GM21423 (cell line): ENCODE measurements at regions not wholly inside any gene's neighbourhood (a gene's known extent, or its start where the extent isn't known, plus 50 kb on each side); places are given as distances from the start of the nearest gene placed in this dataset.

Source experiments
- ATAC-seq: cut with Tn5 transposase; IDR thresholded peaks from one replicate; pipeline ENCODE4 v1.9.1; 2021; ENCODE audit warnings: mild to moderate bottlenecking, moderate library complexity; ENCODE audit not compliant: unreplicated experiment

- ATAC-seq: no peak
These were observed 547.6 kb upstream of the SALL1 start for GRCh38 chr16:51698647-51699046.

- ATAC-seq: no peak
These were observed 546.4 kb upstream of the SALL1 start for GRCh38 chr16:51697454-51697853.

- no peak for ATAC-seq
These were observed 545.3 kb upstream of the SALL1 start for GRCh38 chr16:51696376-51696775.

DNA sequence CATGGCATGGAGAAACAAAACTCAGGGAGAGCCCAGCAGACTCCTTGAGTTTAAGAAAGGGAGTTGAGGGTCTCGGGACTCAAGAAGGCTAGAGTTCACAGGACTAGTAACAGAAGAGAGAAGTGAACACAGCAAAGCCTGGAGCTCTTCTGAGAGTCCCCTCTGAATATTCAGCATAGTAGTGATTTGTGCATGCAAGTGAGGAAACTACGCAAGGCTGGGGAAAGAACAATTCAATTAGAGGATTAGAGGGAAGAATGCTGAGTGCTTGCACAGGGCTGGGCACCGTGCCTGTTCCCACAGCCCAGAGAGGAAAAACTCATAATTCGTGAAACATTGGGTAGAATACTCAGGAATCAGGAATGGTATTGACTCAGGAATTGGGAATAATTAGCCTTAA is 540.0 kb upstream of the SALL1 start:
- ATAC-seq: no peak

- no peak for ATAC-seq
These were observed 534.4 kb upstream of the SALL1 start for GRCh38 chr16:51685498-51685897.

DNA sequence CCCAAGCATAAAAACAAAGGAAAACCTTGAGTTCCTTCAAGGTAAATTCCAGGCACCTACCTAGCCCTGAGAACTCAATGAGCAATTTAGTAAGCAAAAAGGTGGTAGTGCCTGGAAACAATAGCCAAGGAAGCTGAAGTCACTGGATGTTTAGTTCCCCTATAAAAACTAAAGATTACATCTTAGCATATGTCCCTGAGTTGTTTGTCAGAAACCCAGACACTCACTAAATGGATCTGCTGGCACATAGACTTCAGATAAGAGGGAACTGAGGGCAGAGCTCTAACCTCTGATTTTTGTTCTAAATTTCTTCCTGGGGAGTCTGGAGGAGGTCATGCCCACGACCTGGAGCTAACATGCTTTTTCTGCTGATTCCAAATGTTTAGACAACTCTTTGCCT is 532.8 kb upstream of the SALL1 start:
- ATAC-seq: no peak

DNA sequence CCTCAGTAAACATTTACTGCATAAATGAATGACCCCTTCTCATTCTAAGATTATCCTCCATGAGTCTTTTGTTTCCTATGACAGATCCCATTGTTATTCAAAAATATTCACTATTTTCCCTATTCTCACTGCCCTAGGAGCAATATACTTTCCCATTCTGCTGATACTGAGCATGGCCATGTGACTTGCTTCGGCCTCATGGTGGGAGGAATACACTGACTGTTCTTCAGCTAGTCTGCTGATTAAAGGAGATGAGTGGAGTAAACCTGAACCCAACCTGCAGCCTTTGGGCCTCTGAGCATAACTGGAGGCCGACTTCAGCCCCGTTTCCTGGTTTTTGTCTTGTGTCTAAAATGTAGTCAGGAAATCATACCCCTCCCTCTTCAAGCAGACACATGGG is 531.8 kb upstream of the SALL1 start:
- ATAC-seq: no peak

DNA sequence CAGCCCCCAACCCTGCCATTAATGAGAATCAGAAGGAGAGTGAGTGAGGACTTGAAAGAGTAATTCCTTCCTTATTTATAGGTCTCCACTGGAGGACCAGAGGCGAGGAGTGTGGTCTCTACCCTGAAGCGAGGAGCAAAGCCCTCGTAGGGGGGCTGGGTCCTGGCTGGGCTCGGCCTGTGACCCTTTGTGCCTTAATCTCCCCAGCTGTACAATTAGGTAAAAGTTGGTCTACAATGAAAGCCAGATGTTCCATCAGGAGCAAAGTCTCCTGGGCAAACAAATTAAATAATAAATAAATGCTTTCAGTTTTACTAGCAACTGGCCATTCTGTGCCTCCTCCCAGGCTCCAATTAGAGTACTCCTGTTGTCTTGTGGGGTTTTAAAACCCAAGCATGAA is 523.5 kb upstream of the SALL1 start:
- no peak for ATAC-seq

GRCh38 chr16:51670527-51670926 is 519.5 kb upstream of the SALL1 start:
- ATAC-seq: no peak

DNA sequence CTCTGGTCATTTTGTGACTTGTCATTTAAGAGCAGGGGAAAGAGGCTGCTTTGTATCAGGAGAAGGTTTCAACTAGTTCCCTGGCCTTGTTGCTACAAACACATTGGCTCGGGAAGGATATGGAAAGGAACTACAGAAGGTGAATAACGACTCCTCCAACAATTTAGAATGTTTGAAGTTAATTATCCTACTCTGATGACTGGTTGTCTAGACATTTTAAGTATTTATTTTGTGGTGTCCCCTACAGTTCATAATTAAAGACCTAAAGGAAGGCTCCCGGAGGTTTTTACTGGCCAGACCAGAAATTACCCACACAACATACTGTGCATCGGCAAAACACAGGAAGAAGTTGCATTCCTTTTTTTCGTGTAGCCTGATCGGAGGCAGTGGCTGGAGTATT is 515.8 kb upstream of the SALL1 start:
- no peak for ATAC-seq

GRCh38 chr16:51666074-51666473 is 515.0 kb upstream of the SALL1 start:
- ATAC-seq: no peak

DNA sequence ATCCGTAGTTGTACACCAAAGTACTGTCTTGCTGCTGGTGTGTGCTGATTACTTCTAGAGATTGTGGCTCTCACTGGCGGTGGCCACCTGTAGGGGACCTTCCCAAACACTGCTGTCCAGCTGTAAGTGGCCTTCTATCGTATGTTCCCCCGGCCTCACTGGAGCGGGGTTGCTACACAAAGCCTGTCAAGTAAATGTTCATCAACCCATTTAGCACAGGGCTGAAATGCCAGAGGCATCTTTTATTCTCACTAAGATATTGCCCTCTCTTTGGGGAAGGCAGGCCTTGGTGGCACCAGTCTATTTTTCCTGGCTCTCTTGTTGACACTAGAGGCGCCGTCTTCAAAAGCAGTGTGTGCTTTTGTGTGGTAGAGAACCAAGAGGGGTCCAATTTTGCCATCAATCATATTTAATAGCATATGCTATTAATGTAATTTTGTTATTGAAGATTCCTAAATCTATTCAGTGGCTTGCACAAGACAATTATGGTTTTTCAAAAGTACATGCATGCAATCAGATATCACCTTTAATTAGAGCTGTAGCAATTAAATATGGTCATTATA is 514.4 kb upstream of the SALL1 start:
- no peak for ATAC-seq

- no peak for ATAC-seq
These were observed 507.5 kb upstream of the SALL1 start for GRCh38 chr16:51658531-51658930.

DNA sequence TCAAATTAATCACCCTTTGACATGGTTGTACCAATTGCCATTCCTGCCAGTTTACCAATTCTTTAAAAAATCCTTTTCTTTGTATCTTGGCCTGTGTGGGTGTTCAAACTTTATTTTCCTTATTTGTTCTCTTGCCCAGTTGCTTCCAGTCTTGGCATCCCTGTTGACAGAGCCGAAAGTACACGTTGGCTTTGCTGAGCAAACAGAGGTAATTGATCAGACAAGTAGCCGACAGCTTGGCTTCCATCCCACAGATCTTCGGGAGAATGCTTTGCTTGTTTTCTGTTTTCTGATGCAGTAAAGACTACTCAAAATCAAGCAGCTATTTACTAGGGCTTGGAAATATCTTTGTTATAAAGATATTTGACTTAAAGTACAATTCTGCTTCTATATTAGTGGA is 506.8 kb upstream of the SALL1 start:
- ATAC-seq: no peak

- ATAC-seq: no peak
These were observed 504.2 kb upstream of the SALL1 start for GRCh38 chr16:51655249-51655648.

DNA sequence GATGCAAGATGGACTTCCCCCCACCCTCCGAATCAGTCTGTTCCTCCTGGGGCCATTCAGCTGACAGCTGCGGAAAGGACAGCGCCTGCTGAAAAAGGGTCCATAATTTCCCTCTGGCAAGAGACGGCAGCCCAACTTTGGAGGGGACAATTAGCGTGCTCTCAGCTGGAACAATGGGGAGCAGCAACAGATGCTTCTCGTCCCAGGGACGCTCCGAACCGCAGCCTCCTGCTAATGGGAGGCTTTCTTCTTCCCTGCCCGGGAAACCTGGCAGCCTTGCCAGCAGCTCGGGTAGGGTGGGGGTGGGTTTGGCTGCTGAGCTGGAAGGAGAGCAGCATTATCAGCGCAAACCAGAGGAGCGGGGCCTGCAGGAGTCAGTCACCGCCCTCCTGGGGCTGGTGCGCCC is 500.0 kb upstream of the SALL1 start:
- no peak for ATAC-seq

GRCh38 chr16:51649631-51650030 is 498.6 kb upstream of the SALL1 start:
- ATAC-seq: no peak

DNA sequence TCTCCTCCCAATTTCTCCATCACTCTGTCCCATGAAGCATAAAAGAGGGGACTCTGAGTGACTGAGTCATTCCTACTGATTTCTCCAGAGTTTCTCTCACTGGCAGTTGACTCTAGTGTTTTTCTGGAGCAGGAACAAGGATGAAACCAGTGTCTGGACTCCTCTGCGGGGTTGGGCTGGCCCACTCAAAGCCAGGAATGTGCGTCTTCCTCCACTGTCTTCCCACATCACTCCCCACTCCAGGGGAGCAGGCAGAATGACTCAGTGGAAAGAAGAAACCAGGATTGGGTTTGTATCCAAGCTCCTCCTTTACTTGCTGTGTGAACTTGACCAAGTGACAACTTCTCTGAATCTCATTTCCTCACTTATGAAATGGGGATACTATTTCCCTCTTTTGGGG is 497.5 kb upstream of the SALL1 start:
- ATAC-seq: no peak

- no peak for ATAC-seq
These were observed 490.2 kb upstream of the SALL1 start for GRCh38 chr16:51641191-51641765.

DNA sequence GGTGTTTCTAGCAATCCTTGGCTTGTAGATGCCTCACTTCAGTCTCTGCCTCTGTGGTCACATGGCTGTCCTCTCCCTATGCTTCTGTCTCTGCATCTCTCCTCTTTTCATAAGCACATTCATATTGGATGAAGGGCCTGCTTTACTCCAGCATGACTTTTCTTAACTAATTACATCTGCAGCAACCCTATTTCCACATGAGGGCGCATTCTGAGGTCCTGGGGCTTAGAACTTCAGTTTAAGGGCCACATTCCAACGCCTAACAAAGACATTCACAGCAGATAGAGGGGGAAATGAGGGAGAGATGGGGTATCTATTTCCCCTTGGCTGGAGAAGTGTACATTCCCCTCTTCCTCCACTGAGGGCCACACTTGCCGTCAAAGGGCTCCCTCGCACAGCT is 489.1 kb upstream of the SALL1 start:
- no peak for ATAC-seq

GRCh38 chr16:51638339-51639135 is 487.5 kb upstream of the SALL1 start:
- no peak for ATAC-seq

DNA sequence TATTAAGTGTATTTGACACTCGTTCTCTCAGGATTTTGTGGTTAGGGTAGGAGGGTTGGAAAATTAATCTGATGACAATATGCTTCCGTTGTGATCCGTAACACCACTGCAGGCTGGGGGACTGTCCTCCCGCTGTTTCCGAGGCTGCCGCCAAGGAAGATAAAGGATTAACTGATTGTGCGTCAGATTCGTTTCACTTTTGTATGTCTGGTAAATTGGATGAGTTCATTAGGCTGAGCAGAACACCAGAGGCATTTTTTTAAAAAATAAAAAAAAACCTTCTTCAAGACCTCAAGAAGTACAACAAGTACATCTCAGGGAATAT is 486.7 kb upstream of the SALL1 start:
- no peak for ATAC-seq
